Karpas-422 (cell line): ENCODE measurements at regions not wholly inside any gene's neighbourhood (a gene's known extent, or its start where the extent isn't known, plus 50 kb on each side); places are given as distances from the start of the nearest gene placed in this dataset.

Experiments used
- DNase-seq: peaks from one replicate; pipeline ENCODE4 v3.0.0-alpha.2; 2015
- H2AFZ ChIP-seq: fragments of 200-600 bp; sonication (generic); 2 replicates; pipeline ENCODE4 v1.6.1; 2014; ENCODE audit warnings: antibody characterized with exemption, low read length, mixed read lengths
- H3K27ac ChIP-seq: fragments of 200-600 bp; sonication (generic); 2 replicates; pipeline ENCODE4 v1.5.1; 2014; ENCODE audit warnings: mild to moderate bottlenecking, low read length, moderate library complexity
- H3K27me3 ChIP-seq: fragments of 200-600 bp; sonication (generic); 2 replicates; pipeline ENCODE4 v1.6.1; 2014; ENCODE audit warnings: low read length, mixed read lengths
- H3K36me3 ChIP-seq: fragments of 200-600 bp; sonication (generic); 2 replicates; pipeline ENCODE4 v1.6.1; 2014; ENCODE audit warnings: low read length, mixed read lengths; ENCODE audit not compliant: insufficient read depth
- H3K4me1 ChIP-seq: fragments of 200-600 bp; sonication (generic); 2 replicates; pipeline ENCODE4 v1.6.1; 2014; ENCODE audit warnings: mild to moderate bottlenecking, low read length, mixed read lengths
- H3K4me2 ChIP-seq: fragments of 200-600 bp; sonication (generic); 2 replicates; pipeline ENCODE4 v1.6.1; 2014; ENCODE audit warnings: low read length, low read depth, mild to moderate bottlenecking; ENCODE audit not compliant: poor library complexity, severe bottlenecking
- H3K4me3 ChIP-seq: fragments of 200-600 bp; sonication (generic); 2 replicates; pipeline ENCODE4 v1.5.1; 2014; ENCODE audit warnings: mild to moderate bottlenecking, antibody characterized with exemption, low read length, mixed read lengths
- H3K79me2 ChIP-seq: fragments of 200-600 bp; sonication (generic); 2 replicates; pipeline ENCODE4 v1.6.1; 2014; ENCODE audit warnings: mild to moderate bottlenecking, low read length, mixed read lengths
- H3K9ac ChIP-seq: fragments of 200-600 bp; sonication (generic); 2 replicates; pipeline ENCODE4 v1.6.0; 2014; ENCODE audit warnings: low read length
- H3K9me2 ChIP-seq: fragments of 200-600 bp; sonication (generic), shearing (Covaris generic); replicated peaks from 2 replicates; pipeline ENCODE4 v1.6.0; 2014; ENCODE audit warnings: mild to moderate bottlenecking, low read length, moderate library complexity; ENCODE audit not compliant: insufficient read depth
- H3K9me3 ChIP-seq: fragments of 300-700, 200-600 bp; sonication (generic); 2 replicates; pipeline ENCODE4 v1.6.1; 2014; ENCODE audit warnings: low read length, mixed read lengths
- H4K20me1 ChIP-seq: fragments of 200-600 bp; sonication (generic); 2 replicates; pipeline ENCODE4 v1.6.1; 2014; ENCODE audit warnings: mild to moderate bottlenecking, antibody characterized with exemption, low read length, low read depth; ENCODE audit not compliant: insufficient read depth

DNA sequence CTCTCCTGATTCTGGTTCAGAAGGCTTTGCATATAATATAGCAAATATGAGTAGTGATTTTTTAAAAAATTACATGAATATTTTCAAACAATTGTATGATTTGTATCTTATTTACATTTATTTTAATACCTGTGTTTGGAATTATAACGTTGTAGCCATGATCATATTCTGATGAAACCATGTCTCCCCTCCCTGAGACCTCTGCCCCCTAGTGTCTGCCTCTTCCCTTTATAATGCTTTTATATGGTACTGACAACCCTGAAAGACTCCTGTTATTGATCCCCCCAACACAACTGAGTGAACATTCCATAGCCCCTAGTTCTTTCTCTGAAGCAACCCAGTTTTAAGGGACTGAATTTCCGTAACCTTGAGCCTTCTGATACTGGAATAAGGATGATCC, 187.4 kb downstream of the SOX3 start:
- DNase-seq, result no peak
- no peaks in the 10 kb centered on the region for H3K9me2 ChIP-seq
- H3K9ac ChIP-seq, result no peak overlapping the region
- H3K27me3 ChIP-seq, result no peaks in the 10 kb centered on the region
- H2AFZ ChIP-seq, result no peak overlapping the region
- no peaks in the 10 kb centered on the region for H3K36me3 ChIP-seq
- no peak overlapping the region for H3K4me3 ChIP-seq
- H3K27ac ChIP-seq, result no peak overlapping the region
- no peak overlapping the region for H3K4me2 ChIP-seq
- no peaks in the 10 kb centered on the region for H3K79me2 ChIP-seq
- no peaks in the 10 kb centered on the region for H3K4me1 ChIP-seq
- peaks cover 16% of the 10 kb centered on the region for H3K9me3 ChIP-seq
- no peaks in the 10 kb centered on the region for H4K20me1 ChIP-seq

DNA sequence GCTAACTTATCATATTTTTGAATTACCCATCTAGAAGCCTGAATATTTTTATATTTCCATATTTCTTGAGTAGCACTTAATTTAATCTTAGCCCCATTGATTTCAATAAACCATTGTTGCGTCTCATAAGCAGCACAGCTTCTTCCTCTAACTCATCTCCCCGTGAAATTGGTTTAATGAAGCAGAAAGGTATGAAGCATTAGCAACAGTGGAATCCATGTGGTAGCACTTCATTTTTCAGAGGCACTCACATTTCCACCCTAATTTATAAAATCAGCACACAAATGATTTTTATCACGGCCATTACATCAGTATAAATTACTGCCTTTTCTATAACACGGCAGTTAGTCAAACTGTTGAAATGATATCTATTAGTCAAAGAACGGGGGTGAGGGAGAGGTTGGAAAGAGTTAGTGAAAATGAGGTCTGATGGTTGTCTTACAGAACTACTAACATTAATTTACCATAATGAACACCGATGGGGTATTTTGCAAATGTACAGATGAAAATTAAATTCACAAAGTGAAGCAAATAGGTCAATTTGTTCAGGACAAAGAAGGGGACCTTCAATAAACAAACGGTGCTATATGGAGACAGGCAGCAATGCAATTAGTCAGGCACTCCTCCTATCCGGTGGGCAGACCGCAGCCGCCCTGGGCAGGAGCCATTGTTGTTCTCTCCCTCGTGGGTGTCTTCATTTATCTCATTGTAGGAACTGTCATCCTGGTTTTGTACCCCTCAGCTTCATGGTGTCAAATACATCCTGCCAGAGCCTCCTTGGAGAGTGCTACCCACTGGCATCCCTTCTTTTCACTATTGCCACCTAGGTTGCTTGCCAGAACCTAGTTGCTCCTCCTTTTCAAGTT, 205.7 kb downstream of the SOX3 start:
- no peak for DNase-seq
- Histone ChIP-seq H3K9ac (no peak overlapping the region), H3K9me2 (no peaks in the 10 kb centered on the region), H3K4me1 (no peaks in the 10 kb centered on the region), H3K27ac (no peak overlapping the region), H3K4me2 (no peak overlapping the region), H3K4me3 (no peak overlapping the region), H3K79me2 (no peaks in the 10 kb centered on the region), H3K36me3 (no peaks in the 10 kb centered on the region), H2AFZ (no peak overlapping the region), H4K20me1 (no peaks in the 10 kb centered on the region), H3K9me3 (peaks cover 24% of the 10 kb centered on the region), H3K27me3 (no peaks in the 10 kb centered on the region)

DNA sequence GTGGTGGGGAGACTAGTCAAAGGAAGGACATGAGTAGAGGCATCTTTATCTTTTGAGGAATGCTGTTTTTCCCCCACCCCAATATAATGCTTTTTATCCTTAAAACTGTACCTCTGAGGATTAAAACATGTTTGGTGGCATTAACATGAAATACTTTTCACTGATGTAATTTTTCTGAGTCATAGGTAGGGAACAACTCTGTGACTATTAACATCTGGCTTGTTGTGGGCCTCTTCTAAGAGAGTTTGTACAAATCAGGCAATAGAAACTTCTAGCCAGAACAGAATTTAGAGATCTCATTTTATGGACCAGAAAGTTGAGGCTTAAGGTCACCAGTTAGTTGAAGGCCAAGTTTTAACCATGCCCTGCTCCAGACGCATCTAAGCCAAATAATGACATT, 207.6 kb downstream of the SOX3 start:
- no peak for DNase-seq
- H2AFZ ChIP-seq, result no peak overlapping the region
- no peaks in the 10 kb centered on the region for H4K20me1 ChIP-seq
- H3K36me3 ChIP-seq, result no peaks in the 10 kb centered on the region
- H3K9me2 ChIP-seq, result no peaks in the 10 kb centered on the region
- H3K27me3 ChIP-seq, result no peaks in the 10 kb centered on the region
- peaks cover 28% of the 10 kb centered on the region; the same call in 1 of the 2 replicates for H3K9me3 ChIP-seq
- H3K9ac ChIP-seq, result no peak overlapping the region
- H3K4me1 ChIP-seq, result no peaks in the 10 kb centered on the region
- no peak overlapping the region for H3K27ac ChIP-seq
- H3K4me2 ChIP-seq, result no peak overlapping the region
- no peak overlapping the region for H3K4me3 ChIP-seq
- no peaks in the 10 kb centered on the region for H3K79me2 ChIP-seq

DNA sequence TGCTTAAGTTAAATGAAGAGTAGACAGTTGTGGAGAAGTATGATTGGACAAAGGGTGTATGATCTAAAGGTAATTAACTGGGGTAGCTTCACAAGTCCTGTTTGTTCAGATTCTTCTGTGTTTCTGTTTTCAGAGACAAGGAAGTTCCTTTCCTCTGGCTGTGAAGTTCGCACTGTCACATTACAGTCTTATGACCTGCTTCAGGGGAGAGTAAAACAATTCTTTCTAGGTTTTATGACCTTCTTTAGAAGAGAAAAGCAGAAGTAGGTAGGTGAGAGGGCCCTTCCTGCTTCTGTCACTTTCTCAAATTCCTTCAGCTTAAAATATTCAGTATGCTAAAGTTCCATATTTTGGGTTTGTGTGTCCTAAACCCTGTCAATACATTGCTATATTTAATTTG, 211.9 kb downstream of the SOX3 start:
- Histone ChIP-seq H3K4me1 (no peaks in the 10 kb centered on the region), H3K27ac (no peak overlapping the region), H3K36me3 (no peaks in the 10 kb centered on the region), H3K9ac (no peak overlapping the region), H3K27me3 (no peaks in the 10 kb centered on the region), H3K4me3 (no peak overlapping the region), H3K9me2 (no peaks in the 10 kb centered on the region), H3K9me3 (peaks cover 14% of the 10 kb centered on the region; the same call in 1 of the 2 replicates), H4K20me1 (no peaks in the 10 kb centered on the region), H3K79me2 (no peaks in the 10 kb centered on the region), H3K4me2 (no peak overlapping the region), H2AFZ (no peak overlapping the region)
- no peak for DNase-seq

DNA sequence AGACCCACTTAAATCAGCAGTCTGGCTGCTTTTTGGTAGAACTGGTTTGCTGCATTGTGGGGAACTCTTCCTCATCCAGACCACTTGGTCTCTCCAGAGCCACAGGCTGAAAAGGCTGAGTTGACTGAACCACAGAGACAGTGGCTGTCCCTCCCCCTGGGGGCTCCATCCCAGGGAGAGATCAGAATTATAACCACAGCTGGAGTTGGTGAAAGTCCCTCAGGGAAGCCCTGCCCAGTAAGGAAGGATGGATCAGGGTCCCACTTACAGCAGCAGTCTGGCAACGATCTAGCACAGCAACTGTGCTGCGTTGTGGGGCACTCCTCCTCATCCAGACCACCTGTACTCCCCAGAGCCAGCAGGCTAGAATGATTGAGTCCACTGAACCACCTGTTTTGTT, 212.7 kb downstream of the SOX3 start:
- no peaks in the 10 kb centered on the region for H3K79me2 ChIP-seq
- no peak overlapping the region for H3K9ac ChIP-seq
- no peaks in the 10 kb centered on the region for H3K27me3 ChIP-seq
- no peak overlapping the region for H3K4me3 ChIP-seq
- no peaks in the 10 kb centered on the region for H3K9me2 ChIP-seq
- H3K4me1 ChIP-seq, result no peaks in the 10 kb centered on the region
- DNase-seq, result no peak
- H3K4me2 ChIP-seq, result no peak overlapping the region
- no peak overlapping the region for H3K27ac ChIP-seq
- no peak overlapping the region for H2AFZ ChIP-seq
- peaks cover 14% of the 10 kb centered on the region; the same call in 1 of the 2 replicates for H3K9me3 ChIP-seq
- no peaks in the 10 kb centered on the region for H3K36me3 ChIP-seq
- no peaks in the 10 kb centered on the region for H4K20me1 ChIP-seq

DNA sequence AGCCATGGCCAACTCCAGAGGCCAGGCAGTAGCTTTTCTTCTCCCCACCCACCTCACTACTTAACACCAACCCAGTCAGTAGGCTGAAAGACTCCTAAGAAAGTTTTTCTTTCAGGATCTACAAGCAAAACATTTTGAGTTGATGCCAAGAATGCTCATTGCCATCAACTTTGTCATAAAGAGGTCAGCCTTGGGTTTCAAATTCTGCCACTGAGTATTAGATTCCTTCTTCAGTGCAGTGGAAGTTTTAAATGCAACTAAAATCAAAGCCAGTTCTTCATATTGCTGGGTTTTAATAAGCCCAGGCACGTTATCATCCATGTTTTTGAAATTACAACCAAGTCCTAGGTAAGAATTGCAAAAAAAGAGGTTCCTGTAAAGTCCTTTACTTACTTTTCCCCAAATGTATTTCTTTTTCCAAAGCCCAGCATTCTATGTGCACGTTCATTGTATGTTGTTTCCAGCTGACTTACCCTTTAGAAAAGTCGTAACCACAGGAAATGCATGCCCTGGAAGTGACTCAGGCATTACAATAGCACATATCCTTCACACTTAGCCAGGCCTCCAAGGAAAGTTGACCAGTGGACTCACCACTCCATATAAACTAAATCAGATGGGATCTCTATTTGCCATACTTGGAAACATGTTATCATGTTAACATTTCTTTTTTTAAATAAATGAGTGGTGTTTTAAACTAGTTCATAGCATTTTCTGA, 229.9 kb downstream of the SOX3 start:
- no peaks in the 10 kb centered on the region for H3K9me2 ChIP-seq

DNA sequence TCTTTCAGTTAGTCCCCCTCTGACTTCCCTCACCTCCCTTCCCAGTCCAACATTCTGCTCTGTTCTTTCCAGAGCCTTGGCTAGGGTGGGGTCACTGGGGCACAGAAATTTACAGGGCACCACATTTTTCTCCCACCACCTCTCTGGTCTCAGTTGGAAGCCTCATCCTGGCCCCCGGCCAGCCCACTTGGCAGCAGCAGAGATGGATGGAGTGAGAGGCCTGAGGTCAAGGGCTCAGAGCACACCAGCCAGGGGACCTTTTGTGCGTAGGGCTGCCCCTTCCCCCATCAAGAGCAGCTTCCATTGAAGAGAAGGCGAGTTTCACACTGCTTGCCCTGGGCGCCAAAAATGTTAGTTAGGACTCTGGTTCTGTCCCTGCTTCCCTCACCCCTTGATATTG, 230.9 kb downstream of the SOX3 start:
- Histone ChIP-seq H3K9me2 (no peaks in the 10 kb centered on the region), H3K36me3 (no peaks in the 10 kb centered on the region), H3K27ac (no peak overlapping the region), H3K4me1 (no peaks in the 10 kb centered on the region), H3K4me2 (no peak overlapping the region), H3K27me3 (no peaks in the 10 kb centered on the region), H3K4me3 (no peak overlapping the region), H4K20me1 (no peaks in the 10 kb centered on the region), H3K9me3 (peaks cover 6% of the 10 kb centered on the region; the same call in 1 of the 2 replicates), H2AFZ (no peak overlapping the region), H3K9ac (no peak overlapping the region), H3K79me2 (no peaks in the 10 kb centered on the region)
- DNase-seq, result no peak

More for the DNA sequence above, 229.9 kb downstream of the SOX3 start:
- no peaks in the 10 kb centered on the region for H4K20me1 ChIP-seq
- H3K4me2 ChIP-seq, result no peak overlapping the region
- no peaks in the 10 kb centered on the region for H3K27me3 ChIP-seq
- H3K4me1 ChIP-seq, result no peaks in the 10 kb centered on the region
- H3K79me2 ChIP-seq, result no peaks in the 10 kb centered on the region
- no peak for DNase-seq
- no peaks in the 10 kb centered on the region for H3K36me3 ChIP-seq
- peaks cover 6% of the 10 kb centered on the region; the same call in 1 of the 2 replicates for H3K9me3 ChIP-seq
- no peak overlapping the region for H3K27ac ChIP-seq
- H3K9ac ChIP-seq, result no peak overlapping the region
- H2AFZ ChIP-seq, result no peak overlapping the region
- no peak overlapping the region for H3K4me3 ChIP-seq

DNA sequence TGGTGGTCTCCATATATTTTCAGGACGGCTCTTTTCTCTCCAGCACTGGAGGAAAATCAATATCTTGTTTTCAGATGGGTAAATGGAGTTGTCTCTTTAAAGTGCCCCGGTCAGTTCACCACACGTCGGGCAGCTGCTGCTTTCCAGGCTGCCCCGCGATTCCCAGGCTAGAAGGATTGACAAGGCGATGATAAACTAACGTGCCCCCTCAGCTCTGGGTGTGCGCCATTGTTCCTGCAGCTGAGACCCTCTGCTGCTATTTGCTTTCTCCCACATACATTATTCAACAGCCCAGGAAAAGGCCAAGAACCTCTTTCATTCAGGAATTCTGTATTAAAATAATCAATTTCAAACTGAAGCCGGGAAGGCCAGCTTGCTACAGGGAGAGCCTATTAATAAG, 254.5 kb downstream of the SOX3 start:
- DNase-seq, result no peak
- no peaks in the 10 kb centered on the region for H4K20me1 ChIP-seq
- no peak overlapping the region for H3K4me3 ChIP-seq
- no peak overlapping the region for H3K4me2 ChIP-seq
- peaks cover 13% of the 10 kb centered on the region for H3K9me3 ChIP-seq
- no peaks in the 10 kb centered on the region for H3K4me1 ChIP-seq
- no peak overlapping the region for H3K9ac ChIP-seq
- no peak overlapping the region for H2AFZ ChIP-seq
- no peaks in the 10 kb centered on the region for H3K27me3 ChIP-seq
- H3K79me2 ChIP-seq, result no peaks in the 10 kb centered on the region
- H3K36me3 ChIP-seq, result no peaks in the 10 kb centered on the region
- H3K27ac ChIP-seq, result no peak overlapping the region
- H3K9me2 ChIP-seq, result no peaks in the 10 kb centered on the region
